ENCODE measurements at regions not wholly inside any gene's neighbourhood (a gene's known extent, or its start where the extent isn't known, plus 50 kb on each side); places are given as distances from the start of the nearest gene placed in this dataset.
"Not testable (repeated sequence)": the region's sequence is repeated elsewhere in the genome, so short reads cannot be mapped to it uniquely, and the experiment has no call there.

- DNase-seq (ENCODE audit: low spot score): no peak
Measured at GRCh38 chr16:87199901-87200300, 117.3 kb downstream of the C16orf95 start.

- DNase-seq (ENCODE audit: low spot score): no peak
Measured at GRCh38 chr16:87200637-87201036, 116.6 kb downstream of the C16orf95 start.

DNA sequence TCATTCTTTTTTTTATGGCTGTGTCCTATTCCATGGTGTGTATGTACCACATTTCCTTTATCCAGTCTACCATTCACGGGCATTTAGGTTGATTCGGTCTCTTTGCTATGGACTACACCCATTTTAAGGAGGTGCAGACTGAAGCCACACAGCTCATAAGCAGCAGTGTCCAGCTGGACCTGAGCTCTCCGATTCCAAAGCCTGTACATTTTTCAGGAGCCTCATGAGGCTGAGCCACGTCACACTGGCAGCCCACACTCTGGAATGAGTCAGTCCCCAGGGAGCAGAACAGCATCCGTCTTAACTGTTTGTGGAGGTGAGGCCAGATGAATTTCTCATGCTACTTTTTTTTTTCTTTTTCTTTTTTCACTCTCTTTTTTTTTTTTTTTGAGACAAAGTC is 116.1 kb downstream of the C16orf95 start:
- no peak for DNase-seq (ENCODE audit: low spot score)

DNA sequence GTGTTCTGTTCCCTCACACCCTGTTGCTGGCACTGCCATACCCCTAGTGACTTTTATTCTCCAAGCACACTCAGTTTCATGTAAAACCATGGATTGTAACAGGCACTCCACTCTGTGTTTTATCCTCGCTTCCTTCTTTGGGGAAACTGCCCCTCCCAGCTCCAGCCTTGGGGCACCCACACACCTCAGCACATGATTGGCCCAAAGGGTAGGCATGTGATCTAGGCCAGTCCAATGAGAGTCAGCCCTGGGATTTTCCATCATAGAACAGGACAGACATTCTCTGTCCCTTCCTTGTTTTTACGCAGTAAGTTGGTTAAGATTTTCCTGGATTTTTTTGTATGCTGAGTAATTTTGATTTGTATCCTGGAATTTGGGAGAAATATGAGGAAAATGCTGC is 115.4 kb downstream of the C16orf95 start:
- no peak for DNase-seq (ENCODE audit: low spot score)

DNA sequence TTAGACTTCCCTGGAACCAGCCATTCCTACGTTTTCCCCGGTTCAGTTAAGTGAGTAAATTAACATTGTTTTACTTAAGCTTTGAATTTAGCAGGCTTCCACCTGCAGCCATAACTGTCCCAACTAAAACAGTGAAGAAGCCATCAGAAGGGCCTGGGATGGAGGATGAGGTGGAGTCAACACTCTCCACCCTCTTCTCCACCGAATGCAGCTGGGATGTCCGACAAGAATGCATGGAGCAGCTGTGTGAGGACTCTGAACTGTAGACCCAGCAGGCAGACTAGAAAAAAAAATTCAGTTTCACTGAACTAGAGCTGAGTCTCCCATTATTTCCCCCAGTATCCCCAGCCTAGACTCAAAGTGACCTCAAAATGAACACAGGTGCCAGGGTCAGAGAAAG is 114.8 kb downstream of the C16orf95 start:
- DNase-seq (ENCODE audit: low spot score): no peak

GRCh38 chr16:87203060-87203656 is 114.0 kb downstream of the C16orf95 start:
- no peak for DNase-seq (ENCODE audit: low spot score)

GRCh38 chr16:87206646-87207451 is 110.3 kb downstream of the C16orf95 start:
- no peak for DNase-seq (ENCODE audit: low spot score)

- no peak for DNase-seq (ENCODE audit: low spot score)
Measured at GRCh38 chr16:87207509-87207908, 109.7 kb downstream of the C16orf95 start.

GRCh38 chr16:87207965-87208364 is 109.2 kb downstream of the C16orf95 start:
- DNase-seq (ENCODE audit: low spot score): no peak

DNA sequence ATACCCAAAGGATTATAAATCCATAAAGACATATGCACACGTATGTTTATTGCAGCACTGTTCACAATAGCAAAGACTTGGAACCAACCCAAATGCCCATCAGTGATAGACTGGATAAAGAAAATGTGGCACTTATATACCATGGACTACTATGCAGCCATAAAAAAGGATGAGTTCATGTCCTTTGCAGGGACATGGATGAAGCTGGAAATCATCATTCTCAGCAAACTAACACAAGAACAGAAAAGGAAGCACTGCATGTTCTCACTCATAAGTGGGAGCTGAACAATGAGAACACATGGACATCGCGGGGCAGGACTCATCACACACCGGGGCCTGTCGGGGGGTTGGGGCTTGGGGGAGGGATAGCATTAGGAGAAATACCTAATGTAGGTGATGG is 108.2 kb downstream of the C16orf95 start:
- not testable (repeated sequence) for DNase-seq (ENCODE audit: low spot score)

- DNase-seq (ENCODE audit: low spot score): no peak
Measured at GRCh38 chr16:87209808-87210512, 107.2 kb downstream of the C16orf95 start.

- no peak for DNase-seq (ENCODE audit: low spot score)
Measured at GRCh38 chr16:87210894-87211293, 106.3 kb downstream of the C16orf95 start.

GRCh38 chr16:87212026-87212425 is 105.2 kb downstream of the C16orf95 start:
- no peak for DNase-seq (ENCODE audit: low spot score)

GRCh38 chr16:87213536-87213935 is 103.7 kb downstream of the C16orf95 start:
- DNase-seq (ENCODE audit: low spot score): no peak

GRCh38 chr16:87216148-87216840 is 100.9 kb downstream of the C16orf95 start:
- no peak for DNase-seq (ENCODE audit: low spot score)

- DNase-seq (ENCODE audit: low spot score): no peak
Measured at GRCh38 chr16:87216841-87217275, 100.3 kb downstream of the C16orf95 start.

DNA sequence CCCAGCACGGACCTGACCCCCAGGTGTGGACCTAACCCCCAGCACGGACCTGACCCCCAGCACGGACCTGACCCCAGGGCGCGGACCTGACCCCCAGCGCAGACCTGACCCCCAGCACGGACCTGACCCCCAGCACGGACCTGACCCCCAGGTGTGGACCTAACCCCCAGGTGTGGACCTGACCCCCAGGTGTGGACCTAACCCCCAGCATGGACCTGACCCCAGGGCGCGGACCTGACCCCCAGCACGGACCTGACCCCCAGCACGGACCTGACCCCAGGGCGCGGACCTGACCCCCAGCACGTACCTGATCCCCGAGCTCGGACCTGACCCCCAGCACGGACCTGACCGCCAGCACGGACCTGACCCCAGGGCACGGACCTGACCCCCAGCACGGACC is 99.4 kb downstream of the C16orf95 start:
- DNase-seq (ENCODE audit: low spot score): not testable (repeated sequence)

GRCh38 chr16:87218281-87219055 is 98.7 kb downstream of the C16orf95 start:
- DNase-seq (ENCODE audit: low spot score): no peak

DNA sequence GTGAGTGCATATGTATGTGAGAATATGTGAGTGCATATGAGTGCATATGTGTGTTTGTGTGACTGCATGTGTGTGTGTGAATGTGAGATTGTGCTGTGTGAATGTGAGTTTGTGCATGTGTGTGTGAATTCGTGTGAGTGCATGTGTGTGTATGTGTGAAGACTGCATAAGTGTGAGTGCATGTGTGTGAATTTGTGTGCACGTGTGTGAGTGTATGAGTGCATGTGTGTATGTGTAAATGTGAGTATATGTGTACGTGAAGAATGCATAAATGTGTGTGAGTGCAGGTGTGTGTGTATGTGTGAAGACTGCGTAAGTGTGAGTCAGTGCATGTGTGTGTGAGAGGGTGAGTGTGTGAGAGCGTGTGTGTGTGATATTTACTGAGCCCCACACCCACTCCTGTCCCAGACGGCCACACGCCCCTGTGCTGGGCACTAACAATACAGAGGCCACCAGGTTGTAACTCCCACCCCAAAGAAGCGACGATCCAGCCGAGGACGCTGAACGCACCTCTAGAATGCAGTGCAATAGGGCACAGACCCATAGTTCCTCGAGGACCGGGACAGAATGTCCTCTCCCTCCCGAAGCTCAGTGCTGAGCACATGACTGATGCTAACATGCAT is 97.8 kb downstream of the C16orf95 start:
- DNase-seq (ENCODE audit: low spot score): no peak

DNA sequence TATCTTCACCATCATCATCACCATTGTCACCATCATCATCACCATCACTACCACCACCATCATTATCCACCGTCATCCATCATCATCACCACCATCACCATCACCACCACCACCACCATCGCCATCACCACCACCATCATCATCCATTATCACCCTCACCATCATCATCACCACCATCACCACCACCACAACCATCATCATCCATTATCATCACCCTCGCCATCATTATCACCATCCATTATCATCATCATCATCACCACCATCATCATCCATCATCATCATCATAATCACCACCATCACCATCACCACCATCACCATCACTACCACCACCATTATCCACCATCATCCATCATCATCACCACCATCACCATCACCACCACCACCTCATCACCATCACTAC is 95.6 kb downstream of the C16orf95 start:
- DNase-seq (ENCODE audit: low spot score): no peak

- no peak for DNase-seq (ENCODE audit: low spot score)
Measured at GRCh38 chr16:87222335-87222734, 94.9 kb downstream of the C16orf95 start.
